ENCODE measurements at regions not wholly inside any gene's neighbourhood (a gene's known extent, or its start where the extent isn't known, plus 50 kb on each side); places are given as distances from the start of the nearest gene placed in this dataset.

DNA sequence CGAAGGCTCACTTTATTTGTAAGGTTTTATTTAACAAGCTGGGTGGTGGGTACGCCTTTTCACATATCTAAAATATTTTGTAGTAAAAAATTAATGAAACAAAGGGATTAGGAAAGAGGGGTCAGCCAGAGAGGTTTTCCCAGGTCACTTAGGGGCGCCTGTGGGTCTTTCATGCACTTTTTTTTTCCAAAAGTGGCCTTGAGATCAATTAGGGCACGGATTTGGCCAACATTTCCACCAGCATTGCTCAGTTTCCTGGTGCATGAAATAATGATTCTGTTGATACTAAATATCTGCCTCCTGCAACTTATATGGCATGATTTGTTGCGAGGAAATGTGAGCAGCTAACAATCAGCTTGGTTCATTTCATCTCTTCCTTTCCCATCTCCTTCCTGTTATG is 67.6 kb upstream of the ZCCHC2 start:
- Histone ChIP-seq H2AFZ (no peak overlapping the region), H3K4me1 (ENCODE audit: insufficient read depth) (peaks cover 11% of the 10 kb centered on the region), H3F3A (replicated peaks; ENCODE audit: low read depth) (no peaks in the 10 kb centered on the region), H3K36me3 (ENCODE audit: insufficient read depth) (no peaks in the 10 kb centered on the region), H3K79me2 (replicated peaks; ENCODE audit: insufficient read depth) (no peaks in the 10 kb centered on the region), H3K4me2 (no peak overlapping the region), H3K9me2 (ENCODE audit: insufficient read depth) (no peaks in the 10 kb centered on the region; the same call in 1 of the 2 replicates), H3K27ac (ENCODE audit: low read depth) (no peak overlapping the region), H3K4me3 (no peak overlapping the region), H3K27me3 (ENCODE audit: insufficient read depth) (no peaks in the 10 kb centered on the region), H4K20me1 (replicated peaks; ENCODE audit: insufficient read depth) (no peaks in the 10 kb centered on the region)
- Mint-ChIP-seq H3K4me1 (peaks cover 26% of the 10 kb centered on the region), H3K9me3 (no peaks in the 10 kb centered on the region), H3K36me3 (ENCODE audit: low read depth) (no peaks in the 10 kb centered on the region), H3K4me3 (no peak overlapping the region), H3K27ac (no peak overlapping the region), H3K27me3 (ENCODE audit: insufficient read depth, low read depth, poor library complexity) (peaks cover 2% of the 10 kb centered on the region)
- DNase-seq (ENCODE audit: low spot score): no peak
- TF ChIP-seq JUNB (IDR thresholded peaks at IDR 0.05; ENCODE audit: unreplicated experiment) (no peak), CREB1 (CRISPR knock-in tag; IDR thresholded peaks at IDR 0.05; ENCODE audit: low read depth) (no peak), NANOG (IDR thresholded peaks at IDR 0.05; ENCODE audit: borderline replicate concordance) (no peak), EZH2 (IDR thresholded peaks at IDR 0.05; ENCODE audit: low read depth, unreplicated experiment) (no peak), STAT1 (IDR thresholded peaks at IDR 0.05; ENCODE audit: unreplicated experiment) (no peak), ZNF114 (CRISPR knock-in tag; IDR thresholded peaks at IDR 0.05) (no peak)
- TF ChIP-seq, protein P1, sequence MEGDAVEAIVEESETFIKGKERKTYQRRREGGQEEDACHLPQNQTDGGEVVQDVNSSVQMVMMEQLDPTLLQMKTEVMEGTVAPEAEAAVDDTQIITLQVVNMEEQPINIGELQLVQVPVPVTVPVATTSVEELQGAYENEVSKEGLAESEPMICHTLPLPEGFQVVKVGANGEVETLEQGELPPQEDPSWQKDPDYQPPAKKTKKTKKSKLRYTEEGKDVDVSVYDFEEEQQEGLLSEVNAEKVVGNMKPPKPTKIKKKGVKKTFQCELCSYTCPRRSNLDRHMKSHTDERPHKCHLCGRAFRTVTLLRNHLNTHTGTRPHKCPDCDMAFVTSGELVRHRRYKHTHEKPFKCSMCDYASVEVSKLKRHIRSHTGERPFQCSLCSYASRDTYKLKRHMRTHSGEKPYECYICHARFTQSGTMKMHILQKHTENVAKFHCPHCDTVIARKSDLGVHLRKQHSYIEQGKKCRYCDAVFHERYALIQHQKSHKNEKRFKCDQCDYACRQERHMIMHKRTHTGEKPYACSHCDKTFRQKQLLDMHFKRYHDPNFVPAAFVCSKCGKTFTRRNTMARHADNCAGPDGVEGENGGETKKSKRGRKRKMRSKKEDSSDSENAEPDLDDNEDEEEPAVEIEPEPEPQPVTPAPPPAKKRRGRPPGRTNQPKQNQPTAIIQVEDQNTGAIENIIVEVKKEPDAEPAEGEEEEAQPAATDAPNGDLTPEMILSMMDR (conservative IDR thresholded peaks at IDR 0.05; ENCODE audit: low read depth in 2 of 2): no peak
- TF ChIP-seq, protein P2, sequence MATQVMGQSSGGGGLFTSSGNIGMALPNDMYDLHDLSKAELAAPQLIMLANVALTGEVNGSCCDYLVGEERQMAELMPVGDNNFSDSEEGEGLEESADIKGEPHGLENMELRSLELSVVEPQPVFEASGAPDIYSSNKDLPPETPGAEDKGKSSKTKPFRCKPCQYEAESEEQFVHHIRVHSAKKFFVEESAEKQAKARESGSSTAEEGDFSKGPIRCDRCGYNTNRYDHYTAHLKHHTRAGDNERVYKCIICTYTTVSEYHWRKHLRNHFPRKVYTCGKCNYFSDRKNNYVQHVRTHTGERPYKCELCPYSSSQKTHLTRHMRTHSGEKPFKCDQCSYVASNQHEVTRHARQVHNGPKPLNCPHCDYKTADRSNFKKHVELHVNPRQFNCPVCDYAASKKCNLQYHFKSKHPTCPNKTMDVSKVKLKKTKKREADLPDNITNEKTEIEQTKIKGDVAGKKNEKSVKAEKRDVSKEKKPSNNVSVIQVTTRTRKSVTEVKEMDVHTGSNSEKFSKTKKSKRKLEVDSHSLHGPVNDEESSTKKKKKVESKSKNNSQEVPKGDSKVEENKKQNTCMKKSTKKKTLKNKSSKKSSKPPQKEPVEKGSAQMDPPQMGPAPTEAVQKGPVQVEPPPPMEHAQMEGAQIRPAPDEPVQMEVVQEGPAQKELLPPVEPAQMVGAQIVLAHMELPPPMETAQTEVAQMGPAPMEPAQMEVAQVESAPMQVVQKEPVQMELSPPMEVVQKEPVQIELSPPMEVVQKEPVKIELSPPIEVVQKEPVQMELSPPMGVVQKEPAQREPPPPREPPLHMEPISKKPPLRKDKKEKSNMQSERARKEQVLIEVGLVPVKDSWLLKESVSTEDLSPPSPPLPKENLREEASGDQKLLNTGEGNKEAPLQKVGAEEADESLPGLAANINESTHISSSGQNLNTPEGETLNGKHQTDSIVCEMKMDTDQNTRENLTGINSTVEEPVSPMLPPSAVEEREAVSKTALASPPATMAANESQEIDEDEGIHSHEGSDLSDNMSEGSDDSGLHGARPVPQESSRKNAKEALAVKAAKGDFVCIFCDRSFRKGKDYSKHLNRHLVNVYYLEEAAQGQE (IDR thresholded peaks at IDR 0.05; ENCODE audit: unreplicated experiment): no peak
- TF ChIP-seq, protein P3, sequence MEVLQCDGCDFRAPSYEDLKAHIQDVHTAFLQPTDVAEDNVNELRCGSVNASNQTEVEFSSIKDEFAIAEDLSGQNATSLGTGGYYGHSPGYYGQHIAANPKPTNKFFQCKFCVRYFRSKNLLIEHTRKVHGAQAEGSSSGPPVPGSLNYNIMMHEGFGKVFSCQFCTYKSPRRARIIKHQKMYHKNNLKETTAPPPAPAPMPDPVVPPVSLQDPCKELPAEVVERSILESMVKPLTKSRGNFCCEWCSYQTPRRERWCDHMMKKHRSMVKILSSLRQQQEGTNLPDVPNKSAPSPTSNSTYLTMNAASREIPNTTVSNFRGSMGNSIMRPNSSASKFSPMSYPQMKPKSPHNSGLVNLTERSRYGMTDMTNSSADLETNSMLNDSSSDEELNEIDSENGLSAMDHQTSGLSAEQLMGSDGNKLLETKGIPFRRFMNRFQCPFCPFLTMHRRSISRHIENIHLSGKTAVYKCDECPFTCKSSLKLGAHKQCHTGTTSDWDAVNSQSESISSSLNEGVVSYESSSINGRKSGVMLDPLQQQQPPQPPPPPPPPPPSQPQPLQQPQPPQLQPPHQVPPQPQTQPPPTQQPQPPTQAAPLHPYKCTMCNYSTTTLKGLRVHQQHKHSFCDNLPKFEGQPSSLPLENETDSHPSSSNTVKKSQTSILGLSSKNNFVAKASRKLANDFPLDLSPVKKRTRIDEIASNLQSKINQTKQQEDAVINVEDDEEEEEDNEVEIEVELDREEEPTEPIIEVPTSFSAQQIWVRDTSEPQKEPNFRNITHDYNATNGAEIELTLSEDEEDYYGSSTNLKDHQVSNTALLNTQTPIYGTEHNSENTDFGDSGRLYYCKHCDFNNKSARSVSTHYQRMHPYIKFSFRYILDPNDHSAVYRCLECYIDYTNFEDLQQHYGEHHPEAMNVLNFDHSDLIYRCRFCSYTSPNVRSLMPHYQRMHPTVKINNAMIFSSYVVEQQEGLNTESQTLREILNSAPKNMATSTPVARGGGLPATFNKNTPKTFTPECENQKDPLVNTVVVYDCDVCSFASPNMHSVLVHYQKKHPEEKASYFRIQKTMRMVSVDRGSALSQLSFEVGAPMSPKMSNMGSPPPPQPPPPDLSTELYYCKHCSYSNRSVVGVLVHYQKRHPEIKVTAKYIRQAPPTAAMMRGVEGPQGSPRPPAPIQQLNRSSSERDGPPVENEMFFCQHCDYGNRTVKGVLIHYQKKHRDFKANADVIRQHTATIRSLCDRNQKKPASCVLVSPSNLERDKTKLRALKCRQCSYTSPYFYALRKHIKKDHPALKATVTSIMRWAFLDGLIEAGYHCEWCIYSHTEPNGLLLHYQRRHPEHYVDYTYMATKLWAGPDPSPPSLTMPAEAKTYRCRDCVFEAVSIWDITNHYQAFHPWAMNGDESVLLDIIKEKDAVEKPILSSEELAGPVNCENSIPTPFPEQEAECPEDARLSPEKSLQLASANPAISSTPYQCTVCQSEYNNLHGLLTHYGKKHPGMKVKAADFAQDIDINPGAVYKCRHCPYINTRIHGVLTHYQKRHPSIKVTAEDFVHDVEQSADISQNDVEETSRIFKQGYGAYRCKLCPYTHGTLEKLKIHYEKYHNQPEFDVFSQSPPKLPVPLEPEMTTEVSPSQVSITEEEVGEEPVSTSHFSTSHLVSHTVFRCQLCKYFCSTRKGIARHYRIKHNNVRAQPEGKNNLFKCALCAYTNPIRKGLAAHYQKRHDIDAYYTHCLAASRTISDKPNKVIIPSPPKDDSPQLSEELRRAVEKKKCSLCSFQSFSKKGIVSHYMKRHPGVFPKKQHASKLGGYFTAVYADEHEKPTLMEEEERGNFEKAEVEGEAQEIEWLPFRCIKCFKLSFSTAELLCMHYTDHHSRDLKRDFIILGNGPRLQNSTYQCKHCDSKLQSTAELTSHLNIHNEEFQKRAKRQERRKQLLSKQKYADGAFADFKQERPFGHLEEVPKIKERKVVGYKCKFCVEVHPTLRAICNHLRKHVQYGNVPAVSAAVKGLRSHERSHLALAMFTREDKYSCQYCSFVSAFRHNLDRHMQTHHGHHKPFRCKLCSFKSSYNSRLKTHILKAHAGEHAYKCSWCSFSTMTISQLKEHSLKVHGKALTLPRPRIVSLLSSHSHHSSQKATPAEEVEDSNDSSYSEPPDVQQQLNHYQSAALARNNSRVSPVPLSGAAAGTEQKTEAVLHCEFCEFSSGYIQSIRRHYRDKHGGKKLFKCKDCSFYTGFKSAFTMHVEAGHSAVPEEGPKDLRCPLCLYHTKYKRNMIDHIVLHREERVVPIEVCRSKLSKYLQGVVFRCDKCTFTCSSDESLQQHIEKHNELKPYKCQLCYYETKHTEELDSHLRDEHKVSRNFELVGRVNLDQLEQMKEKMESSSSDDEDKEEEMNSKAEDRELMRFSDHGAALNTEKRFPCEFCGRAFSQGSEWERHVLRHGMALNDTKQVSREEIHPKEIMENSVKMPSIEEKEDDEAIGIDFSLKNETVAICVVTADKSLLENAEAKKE (CRISPR knock-in tag; IDR thresholded peaks at IDR 0.05): no peak
- ATAC-seq: no peak
